HCT116 (cell line): ENCODE measurements at regions not wholly inside any gene's neighbourhood (a gene's known extent, or its start where the extent isn't known, plus 50 kb on each side); places are given as distances from the start of the nearest gene placed in this dataset.

ENCODE experiments used
- CEBPB ChIP-seq: IDR thresholded peaks from 2 replicates; pipeline ENCODE4 v1.6.1; 2012; ENCODE audit warnings: low read depth
- EGR1 ChIP-seq: IDR thresholded peaks from 2 replicates; pipeline ENCODE4 v1.6.1; 2012; ENCODE audit warnings: low read depth
- ELF1 ChIP-seq: IDR thresholded peaks from 2 replicates; pipeline ENCODE4 v1.6.1; 2012; ENCODE audit warnings: low read depth, borderline replicate concordance
- EZH2 ChIP-seq: fragments of 200-600 bp; sonication (generic); IDR thresholded peaks from 2 replicates; pipeline ENCODE4 v1.6.1; 2017; ENCODE audit warnings: antibody characterized with exemption, mixed run types
- POLR2A ChIP-seq: IDR thresholded peaks from 2 replicates; pipeline ENCODE4 v1.7.0; 2011; ENCODE audit warnings: borderline replicate concordance; ENCODE audit not compliant: insufficient read depth, insufficient read length; ENCODE audit errors: extremely low read depth
- POLR2AphosphoS5 ChIP-seq: IDR thresholded peaks from 2 replicates; pipeline ENCODE4 v1.6.1; 2011; ENCODE audit warnings: mild to moderate bottlenecking, low read depth, low read length, moderate library complexity
- RAD21 ChIP-seq: IDR thresholded peaks from 2 replicates; pipeline ENCODE4 v1.6.1; 2012; ENCODE audit warnings: low read depth, mild to moderate bottlenecking
- REST ChIP-seq: IDR thresholded peaks from 2 replicates; pipeline ENCODE4 v1.6.1; 2012; ENCODE audit warnings: low read depth
- ZBTB33 ChIP-seq: IDR thresholded peaks from 2 replicates; pipeline ENCODE4 v1.6.1; 2011; ENCODE audit warnings: mild to moderate bottlenecking, low read length, moderate library complexity; ENCODE audit not compliant: insufficient replicate concordance; ENCODE audit errors: extremely low read depth
- ZFX ChIP-seq: fragments of 450-650 bp; IDR thresholded peaks from 2 replicates; pipeline ENCODE4 v1.6.1; 2017
- TF ChIP-seq, protein P1 (sequence below), 3 experiments: fragments of 200-600 bp in 1 of 3; sonication (generic) in 1 of 3; IDR thresholded peaks in 2 of 3; conservative IDR thresholded peaks in 1 of 3; 2 replicates each; pipeline ENCODE4 v1.5.1; 2012 to 2017; ENCODE audit warnings: low read depth in 2 of 3, low read length in 2 of 3, antibody characterized with exemption in 1 of 3, borderline replicate concordance in 1 of 3, control low read depth in 1 of 3, mild to moderate bottlenecking in 1 of 3, mixed read lengths in 1 of 3, mixed run types in 1 of 3, moderate library complexity in 1 of 3; ENCODE audit not compliant: insufficient read depth in 1 of 3

DNA sequence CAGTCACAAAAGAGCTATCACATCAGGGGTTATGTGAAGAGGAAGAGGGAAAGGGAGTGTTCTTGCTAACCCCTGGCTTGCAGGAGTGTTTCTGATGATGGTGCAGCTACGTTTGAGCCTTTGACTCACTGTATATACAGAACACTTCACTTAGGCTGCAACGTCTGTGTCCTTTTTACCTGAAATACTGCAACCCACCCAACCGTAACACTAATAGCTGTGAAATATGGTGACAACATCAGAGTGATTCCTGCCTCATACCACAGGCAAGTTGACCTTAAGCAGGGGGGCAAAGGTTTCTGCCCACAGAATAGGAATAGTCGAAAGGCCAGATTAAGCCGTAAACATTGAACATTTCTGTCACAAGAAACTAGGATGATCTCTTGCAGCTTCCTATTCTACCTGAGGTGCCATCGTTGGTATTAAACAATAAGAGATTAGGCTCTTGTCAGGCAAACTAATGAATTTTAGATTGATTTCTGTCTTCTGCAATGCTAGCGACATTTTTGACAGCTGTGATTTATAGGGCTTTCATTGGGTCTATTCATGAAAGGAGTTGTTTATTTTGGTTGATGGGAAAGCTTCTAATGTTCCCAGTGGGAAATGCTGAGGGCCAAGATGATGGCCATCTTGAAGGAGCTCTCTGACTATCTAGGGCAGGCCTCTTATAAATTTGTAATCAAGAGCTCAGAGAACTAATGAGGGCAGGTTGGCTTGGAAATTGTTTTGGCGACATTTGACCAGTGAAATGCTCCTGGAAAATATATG, 316.8 kb downstream of the PIK3C3 start:
- TF ChIP-seq, protein P1, sequence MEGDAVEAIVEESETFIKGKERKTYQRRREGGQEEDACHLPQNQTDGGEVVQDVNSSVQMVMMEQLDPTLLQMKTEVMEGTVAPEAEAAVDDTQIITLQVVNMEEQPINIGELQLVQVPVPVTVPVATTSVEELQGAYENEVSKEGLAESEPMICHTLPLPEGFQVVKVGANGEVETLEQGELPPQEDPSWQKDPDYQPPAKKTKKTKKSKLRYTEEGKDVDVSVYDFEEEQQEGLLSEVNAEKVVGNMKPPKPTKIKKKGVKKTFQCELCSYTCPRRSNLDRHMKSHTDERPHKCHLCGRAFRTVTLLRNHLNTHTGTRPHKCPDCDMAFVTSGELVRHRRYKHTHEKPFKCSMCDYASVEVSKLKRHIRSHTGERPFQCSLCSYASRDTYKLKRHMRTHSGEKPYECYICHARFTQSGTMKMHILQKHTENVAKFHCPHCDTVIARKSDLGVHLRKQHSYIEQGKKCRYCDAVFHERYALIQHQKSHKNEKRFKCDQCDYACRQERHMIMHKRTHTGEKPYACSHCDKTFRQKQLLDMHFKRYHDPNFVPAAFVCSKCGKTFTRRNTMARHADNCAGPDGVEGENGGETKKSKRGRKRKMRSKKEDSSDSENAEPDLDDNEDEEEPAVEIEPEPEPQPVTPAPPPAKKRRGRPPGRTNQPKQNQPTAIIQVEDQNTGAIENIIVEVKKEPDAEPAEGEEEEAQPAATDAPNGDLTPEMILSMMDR (IDR thresholded peaks at IDR 0.05 in 2 of 3, conservative IDR thresholded peaks at IDR 0.05 in 1 of 3; ENCODE audit: borderline replicate concordance in 1 of 3, insufficient read depth in 1 of 3, low read depth in 2 of 3, low read length in 2 of 3), result no peak
- TF ChIP-seq POLR2A (no peak), POLR2AphosphoS5 (no peak), CEBPB (no peak), ZFX (no peak), ZBTB33 (no peak), REST (no peak), EGR1 (no peak), RAD21 (no peak), EZH2 (no peak), ELF1 (no peak)
